Lower lobe of right lung (tissue), 2 donors: ENCODE measurements at regions not wholly inside any gene's neighbourhood (a gene's known extent, or its start where the extent isn't known, plus 50 kb on each side); places are given as distances from the start of the nearest gene placed in this dataset.

Source experiments
- ATAC-seq, 2 donors: fragments of 200-7000 bp; cut with Tn5 transposase; one replicate each; pipeline ENCODE4 v1.9.1; 2020 to 2022; ENCODE audit warnings: mild to moderate bottlenecking in 2 of 2, moderate library complexity in 2 of 2
- DNase-seq: peaks from one replicate; pipeline ENCODE4 v3.0.0-alpha.2; 2020
- H3K27ac ChIP-seq: fragments of 200-600 bp; one replicate; pipeline ENCODE4 v1.8.0; 2022
- H3K27me3 ChIP-seq: fragments of 200-600 bp; one replicate; pipeline ENCODE4 v1.8.0; 2022; ENCODE audit warnings: low read depth
- H3K36me3 ChIP-seq: fragments of 200-600 bp; one replicate; pipeline ENCODE4 v1.8.0; 2022; ENCODE audit warnings: mild to moderate bottlenecking
- H3K4me1 ChIP-seq: fragments of 200-600 bp; one replicate; pipeline ENCODE4 v1.8.0; 2022
- H3K4me3 ChIP-seq: fragments of 200-600 bp; one replicate; pipeline ENCODE4 v1.8.0; 2022; ENCODE audit warnings: mild to moderate bottlenecking
- H3K9me3 ChIP-seq: fragments of 200-600 bp; one replicate; pipeline ENCODE4 v1.8.0; 2022
- CTCF ChIP-seq: fragments of 200-600 bp; IDR thresholded peaks from one replicate; pipeline ENCODE4 v1.8.0; 2022; ENCODE audit warnings: antibody characterized with exemption, mild to moderate bottlenecking
- intact Hi-C: fragments of 100-400 bp; cut with DNase I; formaldehyde crosslinking; loops from one replicate; pipeline ENCODE4 v1.11.0; 2022
- donor health status: DM: no; HTN: yes; CAD: no; lungs with severe emphysema.

DNA sequence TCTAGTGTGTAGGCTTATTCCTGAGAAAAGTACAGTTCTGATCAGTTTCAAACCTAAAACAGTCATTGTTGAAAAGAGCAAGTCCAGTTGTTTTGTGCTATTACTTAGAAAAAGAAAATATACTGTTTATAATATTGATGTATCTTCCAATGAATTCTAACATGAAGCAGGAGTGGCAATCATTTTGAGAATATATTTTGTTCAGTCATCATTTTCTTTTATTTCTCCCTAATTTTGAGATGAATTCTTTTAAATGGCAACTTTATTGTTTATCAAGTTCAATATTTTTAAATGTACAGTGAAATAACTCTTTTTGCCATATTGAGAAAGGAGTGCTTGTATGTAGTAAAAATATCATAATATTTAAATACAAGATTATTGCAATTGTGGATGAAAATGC, 862.2 kb upstream of the MDGA2 start:
- H3K9me3 ChIP-seq, result no peaks in the 10 kb centered on the region
- H3K4me3 ChIP-seq, result no peak overlapping the region
- H3K36me3 ChIP-seq, result no peaks in the 10 kb centered on the region
- intact Hi-C loops, result no loop called here
- no peaks in the 10 kb centered on the region for H3K4me1 ChIP-seq
- no peak for TF ChIP-seq CTCF
- H3K27me3 ChIP-seq, result no peaks in the 10 kb centered on the region
- no peak for DNase-seq
- H3K27ac ChIP-seq, result no peak overlapping the region
- ATAC-seq, result no peak

DNA sequence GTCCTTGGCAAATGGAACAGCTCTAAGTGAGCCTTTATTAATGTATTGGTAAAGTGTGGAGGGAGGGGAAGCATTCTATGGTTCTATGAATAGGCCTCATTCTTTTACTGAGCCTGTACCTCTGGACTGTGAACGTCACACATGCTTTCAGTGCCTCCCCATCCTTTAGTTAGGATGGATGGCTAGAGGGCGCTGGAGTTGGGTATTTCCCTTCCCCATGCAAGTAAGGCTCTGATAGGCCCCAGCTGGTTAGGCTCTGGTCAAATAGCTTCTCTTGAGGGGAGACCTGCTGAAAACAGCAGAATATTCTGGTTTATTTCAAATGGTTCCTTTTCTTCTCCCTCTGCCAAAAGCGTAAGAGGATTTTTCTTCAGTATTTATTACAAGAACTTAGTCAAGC, 860.9 kb upstream of the MDGA2 start:
- no peak for TF ChIP-seq CTCF
- DNase-seq (no peak), ATAC-seq (no peak)
- H3K9me3 ChIP-seq, result no peaks in the 10 kb centered on the region
- H3K36me3 ChIP-seq, result no peaks in the 10 kb centered on the region
- no peak overlapping the region for H3K27ac ChIP-seq
- no peak overlapping the region for H3K4me3 ChIP-seq
- H3K4me1 ChIP-seq, result no peaks in the 10 kb centered on the region
- no peaks in the 10 kb centered on the region for H3K27me3 ChIP-seq
- intact Hi-C loops, result no loop called here

- H3K27me3 ChIP-seq, result no peaks in the 10 kb centered on the region
- H3K4me3 ChIP-seq, result no peak overlapping the region
- intact Hi-C loops, result no loop called here
- H3K4me1 ChIP-seq, result no peaks in the 10 kb centered on the region
- ATAC-seq (no peak), DNase-seq (no peak)
- no peaks in the 10 kb centered on the region for H3K9me3 ChIP-seq
- no peaks in the 10 kb centered on the region for H3K36me3 ChIP-seq
- H3K27ac ChIP-seq, result no peak overlapping the region
- TF ChIP-seq CTCF, result no peak
Observed at GRCh38 chr14:48527832-48528231, 852.4 kb upstream of the MDGA2 start.

- ATAC-seq, result no peak
- H3K27ac ChIP-seq, result no peak overlapping the region
- no peaks in the 10 kb centered on the region for H3K9me3 ChIP-seq
- no peak for DNase-seq
- TF ChIP-seq CTCF, result no peak
- H3K36me3 ChIP-seq, result no peaks in the 10 kb centered on the region
- no peaks in the 10 kb centered on the region for H3K4me1 ChIP-seq
- H3K4me3 ChIP-seq, result no peak overlapping the region
- intact Hi-C loops, result no loop called here
- H3K27me3 ChIP-seq, result no peaks in the 10 kb centered on the region
Observed at GRCh38 chr14:48526307-48526706, 850.9 kb upstream of the MDGA2 start.

DNA sequence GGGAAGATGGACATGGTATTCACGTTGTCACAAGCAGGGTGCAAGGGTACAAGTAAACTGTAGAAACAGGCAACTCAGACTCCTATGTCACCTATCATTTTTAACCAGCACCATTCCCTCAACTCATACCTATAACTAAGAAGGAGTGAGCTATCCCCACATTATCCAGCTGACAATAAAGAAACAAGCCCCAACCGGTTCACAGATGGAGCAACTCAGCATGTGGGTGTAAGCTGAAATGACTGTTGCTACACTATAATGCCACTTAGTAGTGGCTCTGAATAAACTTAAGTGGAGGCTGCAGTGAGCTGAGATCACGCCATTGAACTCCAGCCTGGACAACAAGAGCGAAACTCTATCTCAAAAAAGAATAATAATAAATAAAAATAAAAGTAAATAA, 829.5 kb upstream of the MDGA2 start:
- ATAC-seq (no peak), DNase-seq (no peak)
- H3K9me3 ChIP-seq, result no peaks in the 10 kb centered on the region
- no peak overlapping the region for H3K4me3 ChIP-seq
- H3K27me3 ChIP-seq, result no peaks in the 10 kb centered on the region
- TF ChIP-seq CTCF, result no peak
- H3K27ac ChIP-seq, result no peak overlapping the region
- no peaks in the 10 kb centered on the region for H3K4me1 ChIP-seq
- intact Hi-C loops, result no loop called here
- H3K36me3 ChIP-seq, result no peaks in the 10 kb centered on the region

- H3K4me1 ChIP-seq, result no peaks in the 10 kb centered on the region
- no peak for TF ChIP-seq CTCF
- intact Hi-C loops, result no loop called here
- no peak for ATAC-seq
- no peaks in the 10 kb centered on the region for H3K27me3 ChIP-seq
- no peaks in the 10 kb centered on the region for H3K36me3 ChIP-seq
- H3K27ac ChIP-seq, result no peak overlapping the region
- no peaks in the 10 kb centered on the region for H3K9me3 ChIP-seq
- H3K4me3 ChIP-seq, result no peak overlapping the region
- DNase-seq, result no peak
Observed at GRCh38 chr14:48490756-48491155, 815.4 kb upstream of the MDGA2 start.
